H1 (cell line): ENCODE measurements at regions not wholly inside any gene's neighbourhood (a gene's known extent, or its start where the extent isn't known, plus 50 kb on each side); places are given as distances from the start of the nearest gene placed in this dataset.

Experiments used
- CTCF ChIA-PET: fragments of 300-600 bp; sonication (Branson Sonifier 250); formaldehyde crosslinking; loops from one replicate; lab custom pipeline; 2021; ENCODE audit not compliant: partially characterized antibody; lab: Charles Lee
- POLR2A ChIA-PET: fragments of 300-600 bp; sonication (Branson Sonifier 250); formaldehyde crosslinking; loops from one replicate; lab custom pipeline; 2021; ENCODE audit warnings: inconsistent platforms; ENCODE audit not compliant: partially characterized antibody; lab: Charles Lee
- DNase-seq, 2 experiments: peaks; one replicate each; pipeline versions ENCODE4 v3.0.0 to v3.0.0-alpha.2; 2010 to 2022; ENCODE audit warnings: low spot score in 2 of 2, low read depth in 1 of 2, mixed read lengths in 1 of 2
- FAIRE-seq: peaks from 2 replicates; lab custom pipeline; 2011; peaks lifted over from hg19 to GRCh38; lab: Jason Lieb, UNC
- H2AFZ ChIP-seq: 2 replicates; pipeline ENCODE4 v1.8.1; 2012; ENCODE audit warnings: low read length, inconsistent platforms
- H2AK5ac ChIP-seq: 2 replicates; pipeline ENCODE4 v1.6.1; 2013; ENCODE audit warnings: low read depth, low read length
- H2BK120ac ChIP-seq: replicated peaks from 2 replicates; pipeline ENCODE3; 2013; ENCODE audit warnings: low read depth, low read length, inconsistent platforms
- H2BK12ac ChIP-seq: 2 replicates; pipeline ENCODE4 v1.6.1; 2013; ENCODE audit warnings: low read depth, low read length
- H2BK15ac ChIP-seq: 2 replicates; pipeline ENCODE4 v1.6.1; 2013; ENCODE audit warnings: low read length
- H2BK20ac ChIP-seq: 2 replicates; pipeline ENCODE4 v1.6.1; 2013; ENCODE audit warnings: low read length
- H2BK5ac ChIP-seq: 2 replicates; pipeline ENCODE4 v1.6.1; 2013; ENCODE audit warnings: low read depth, low read length
- H3K14ac ChIP-seq: 2 replicates; pipeline ENCODE4 v1.6.1; 2013; ENCODE audit warnings: inconsistent platforms; ENCODE audit not compliant: insufficient read length
- H3K18ac ChIP-seq: 2 replicates; pipeline ENCODE4 v1.6.1; 2013; ENCODE audit warnings: low read length; ENCODE audit errors: extremely low read depth
- H3K23ac ChIP-seq: 2 replicates; pipeline ENCODE4 v1.6.1; 2013; ENCODE audit warnings: inconsistent platforms; ENCODE audit not compliant: insufficient read length
- H3K23me2 ChIP-seq: 2 replicates; pipeline ENCODE4 v1.6.1; 2013; ENCODE audit warnings: low read depth, low read length
- H3K27ac ChIP-seq: 2 replicates; pipeline ENCODE4 v1.6.1; 2011; ENCODE audit warnings: low read depth, low read length, inconsistent platforms
- H3K27me3 ChIP-seq, 4 experiments: replicated peaks in 1 of 4; 1 replicate in 1 of 4; 2 replicates in 3 of 4; pipeline versions ENCODE4 v1.6.1 to v1.8.1; 2011 to 2013; ENCODE audit warnings: low read length in 3 of 4, mild to moderate bottlenecking in 3 of 4, inconsistent platforms in 2 of 4, mixed read lengths in 2 of 4, moderate library complexity in 1 of 4; ENCODE audit not compliant: control insufficient read depth in 3 of 4, insufficient read depth in 3 of 4; ENCODE audit errors: extremely low read depth in 1 of 4
- H3K36me3 ChIP-seq, 4 experiments: 2 replicates each; pipeline versions ENCODE4 v1.6.1 to v1.8.1; 2011 to 2013; ENCODE audit warnings: mild to moderate bottlenecking in 4 of 4, low read length in 3 of 4, moderate library complexity in 2 of 4, control low read depth in 1 of 4, inconsistent platforms in 1 of 4; ENCODE audit not compliant: insufficient read depth in 4 of 4, control insufficient read depth in 2 of 4
- H3K4ac ChIP-seq: replicated peaks from 2 replicates; pipeline ENCODE3; 2013; ENCODE audit warnings: low read length, low read depth, mixed read lengths, inconsistent platforms; ENCODE audit not compliant: insufficient read length
- H3K4me1 ChIP-seq, 4 experiments: replicated peaks in 1 of 4; 1 replicate in 1 of 4; 2 replicates in 3 of 4; pipeline versions ENCODE4 v1.6.1 to v1.8.1; 2011 to 2013; ENCODE audit warnings: low read length in 3 of 4, inconsistent platforms in 2 of 4, mixed read lengths in 1 of 4; ENCODE audit not compliant: insufficient read depth in 4 of 4, control insufficient read depth in 3 of 4
- H3K4me2 ChIP-seq, 2 experiments: 2 replicates each; pipeline versions ENCODE4 v1.6.1 to v1.8.1; 2011 to 2013; ENCODE audit warnings: low read depth in 2 of 2, low read length in 2 of 2, control low read depth in 1 of 2, inconsistent platforms in 1 of 2, mild to moderate bottlenecking in 1 of 2; ENCODE audit not compliant: insufficient read depth in 1 of 2
- H3K4me3 ChIP-seq, 4 experiments: fragments of 200-600, 300-600 bp in 1 of 4; sonication (generic), shearing (Covaris generic), sonication (Bioruptor Twin) in 1 of 4; 2 replicates each; pipeline versions ENCODE4 v1.5.1 to v1.8.1; 2011 to 2016; ENCODE audit warnings: low read length in 4 of 4, low read depth in 3 of 4, control low read depth in 2 of 4, inconsistent platforms in 2 of 4, mild to moderate bottlenecking in 2 of 4, mixed read lengths in 1 of 4, moderate library complexity in 1 of 4; ENCODE audit not compliant: insufficient read depth in 2 of 4; ENCODE audit errors: extremely low read depth in 1 of 4
- H3K56ac ChIP-seq: replicated peaks from 2 replicates; pipeline ENCODE3; 2013; ENCODE audit warnings: low read depth, mild to moderate bottlenecking, mixed read lengths, low read length, inconsistent platforms; ENCODE audit not compliant: insufficient read length
- H3K79me1 ChIP-seq: 2 replicates; pipeline ENCODE4 v1.6.1; 2013; ENCODE audit warnings: low read depth, low read length, control low read depth
- H3K79me2 ChIP-seq, 2 experiments: 2 replicates each; pipeline versions ENCODE4 v1.6.1 to v1.8.1; 2012 to 2013; ENCODE audit warnings: low read length in 2 of 2, mild to moderate bottlenecking in 2 of 2, inconsistent platforms in 1 of 2; ENCODE audit not compliant: insufficient read depth in 2 of 2, control insufficient read depth in 1 of 2
- H3K9ac ChIP-seq, 4 experiments: replicated peaks in 1 of 4; 1 replicate in 1 of 4; 2 replicates in 3 of 4; pipeline versions ENCODE4 v1.6.1 to v1.8.1; 2011 to 2013; ENCODE audit warnings: low read depth in 3 of 4, low read length in 3 of 4, control low read depth in 2 of 4, mild to moderate bottlenecking in 2 of 4, moderate library complexity in 2 of 4, inconsistent platforms in 1 of 4; ENCODE audit errors: extremely low read depth in 1 of 4
- H3K9me3 ChIP-seq, 2 experiments: 2 replicates each; pipeline versions ENCODE4 v1.6.1 to v1.8.1; 2012 to 2013; ENCODE audit warnings: mild to moderate bottlenecking in 2 of 2, moderate library complexity in 2 of 2, control low read depth in 1 of 2, inconsistent platforms in 1 of 2, low read depth in 1 of 2, low read length in 1 of 2, mixed read lengths in 1 of 2; ENCODE audit not compliant: insufficient read depth in 2 of 2
- H4K20me1 ChIP-seq, 2 experiments: replicated peaks in 1 of 2; 2 replicates each; pipeline versions ENCODE3 to v1.8.1; 2011 to 2013; ENCODE audit warnings: inconsistent platforms in 2 of 2, low read length in 2 of 2, mild to moderate bottlenecking in 1 of 2; ENCODE audit not compliant: insufficient read depth in 2 of 2, control insufficient read depth in 1 of 2
- H4K5ac ChIP-seq: 2 replicates; pipeline ENCODE4 v1.6.1; 2013; ENCODE audit warnings: low read length, low read depth, mixed read lengths, inconsistent platforms; ENCODE audit not compliant: insufficient read length
- H4K8ac ChIP-seq: 2 replicates; pipeline ENCODE4 v1.8.0; 2013; ENCODE audit warnings: mild to moderate bottlenecking, moderate library complexity, low read length, inconsistent platforms; ENCODE audit not compliant: insufficient read depth; ENCODE audit errors: extremely low read depth
- H4K91ac ChIP-seq: replicated peaks from 2 replicates; pipeline ENCODE3; 2013; ENCODE audit warnings: low read length, mixed read lengths, inconsistent platforms; ENCODE audit not compliant: insufficient read length
- EGR1 ChIP-seq: IDR thresholded peaks from 2 replicates; pipeline ENCODE4 v1.6.1; 2011; ENCODE audit warnings: low read depth, low read length, borderline replicate concordance
- FOSL1 ChIP-seq: IDR thresholded peaks from 2 replicates; pipeline ENCODE4 v1.6.1; 2011; ENCODE audit warnings: mild to moderate bottlenecking, low read depth, low read length, moderate library complexity; ENCODE audit not compliant: insufficient read depth
- POU5F1 ChIP-seq: IDR thresholded peaks from 2 replicates; pipeline ENCODE4 v1.6.1; 2011; ENCODE audit warnings: low read depth, mild to moderate bottlenecking, low read length, moderate library complexity
- RFX5 ChIP-seq: IDR thresholded peaks from 2 replicates; pipeline ENCODE4 v1.6.1; 2011; ENCODE audit warnings: low read depth, low read length, improper control_type of control experiment, borderline replicate concordance
- ZNF274 ChIP-seq: IDR thresholded peaks from 2 replicates; pipeline ENCODE4 v1.7.0; 2012; ENCODE audit warnings: low read length, borderline replicate concordance; ENCODE audit errors: extremely low read depth
- WGBS, 2 experiments: shearing (Covaris generic) in 1 of 2; methylation state at CpG; one replicate each; pipeline versions ENCODE4 v1.1.6 to v1.1.7; 2013 to 2015; ENCODE audit warnings: low lambda C conversion rate in 2 of 2, mixed read lengths in 2 of 2, inconsistent platforms in 1 of 2, low coverage in 1 of 2, missing lambda C conversion rate in 1 of 2; ENCODE audit not compliant: insufficient replicate concordance in 2 of 2, insufficient coverage in 1 of 2, insufficient read length in 1 of 2; ENCODE audit errors: extremely low coverage in 1 of 2, missing lambda C conversion rate in 1 of 2; 5-methylcytosine and 5-hydroxymethylcytosine counted together

GRCh38 chr4:74674750-74675149, 119.6 kb downstream of the BTC start:
- H3K9ac ChIP-seq, result no peak overlapping the region
- H2BK12ac ChIP-seq, result no peak overlapping the region
- POLR2A ChIA-PET, result no interaction called here
- H3K23ac ChIP-seq, result no peak overlapping the region
- 93% methylated on average over 1 of the region's 1 CpG; no CpG with 5 or more reads in 1 of the 2 experiments for WGBS, 2 experiments
- H3K36me3 ChIP-seq, result no peaks in the 10 kb centered on the region
- no peak overlapping the region for H4K8ac ChIP-seq
- no peak overlapping the region for H2BK20ac ChIP-seq
- no peak overlapping the region for H2BK5ac ChIP-seq
- no peak overlapping the region for H3K56ac ChIP-seq
- H3K4ac ChIP-seq, result no peak overlapping the region
- H3K23me2 ChIP-seq, result no peaks in the 10 kb centered on the region
- no peak overlapping the region for H3K27ac ChIP-seq
- no peaks in the 10 kb centered on the region for H3K79me2 ChIP-seq
- H3K9me3 ChIP-seq, result no peaks in the 10 kb centered on the region
- no peaks in the 10 kb centered on the region for H4K20me1 ChIP-seq
- no peak overlapping the region for H3K14ac ChIP-seq
- no peaks in the 10 kb centered on the region for H3K79me1 ChIP-seq
- no peak overlapping the region for H3K18ac ChIP-seq
- FAIRE-seq (no peak), DNase-seq (no peak)
- no peak overlapping the region for H3K4me3 ChIP-seq
- no peak overlapping the region for H4K5ac ChIP-seq
- no peak overlapping the region for H4K91ac ChIP-seq
- H2BK15ac ChIP-seq, result no peak overlapping the region
- no peak overlapping the region for H2AFZ ChIP-seq
- H3K27me3 ChIP-seq, result no peaks in the 10 kb centered on the region
- TF ChIP-seq POU5F1, result no peak
- TF ChIP-seq EGR1, result no peak
- TF ChIP-seq ZNF274, result no peak
- no peak for TF ChIP-seq FOSL1
- TF ChIP-seq RFX5, result no peak
- no peak overlapping the region for H3K4me2 ChIP-seq
- no peak overlapping the region for H2AK5ac ChIP-seq
- H2BK120ac ChIP-seq, result no peak overlapping the region
- CTCF ChIA-PET, result interaction anchor here (0.6 to 7.0 kb wide), 40 partner anchors 8 to 868 kb away, joined by 3 to 73 read pairs (median 4); no protein-coding TSS in a partner anchor
- H3K4me1 ChIP-seq, result no peaks in the 10 kb centered on the region
